ENCODE measurements at regions not wholly inside any gene's neighbourhood (a gene's known extent, or its start where the extent isn't known, plus 50 kb on each side); places are given as distances from the start of the nearest gene placed in this dataset.

- Histone ChIP-seq H2BK12ac (ENCODE audit: insufficient read length, low read depth, low read length) (no peak overlapping the region), H3K4me1 (ENCODE audit: insufficient read depth, low read length) (no peaks in the 10 kb centered on the region), H3K4me2 (ENCODE audit: insufficient read depth, insufficient read length, low read length) (no peak overlapping the region), H3K9ac (ENCODE audit: extremely low read depth, insufficient read length, low read length) (no peak overlapping the region), H3K18ac (ENCODE audit: insufficient read length, low read depth, low read length) (no peak overlapping the region), H4K20me1 (ENCODE audit: control insufficient read depth, insufficient read depth, insufficient read length) (no peaks in the 10 kb centered on the region), H3K14ac (ENCODE audit: insufficient read depth, low read length) (no peak overlapping the region), H3K27me3 (ENCODE audit: insufficient read depth, low read length) (no peaks in the 10 kb centered on the region; the same call in 1 of the 2 replicates), H3K56ac (ENCODE audit: insufficient read length, low read depth, low read length) (no peak overlapping the region), H2AK5ac (ENCODE audit: insufficient read length, low read length) (no peak overlapping the region), H3K4ac (ENCODE audit: low read depth, low read length) (no peak overlapping the region), H4K91ac (ENCODE audit: insufficient read length, low read depth, low read length) (no peak overlapping the region), H2BK15ac (ENCODE audit: low read depth, low read length) (no peak overlapping the region), H2AFZ (ENCODE audit: low read length) (no peak overlapping the region), H3K79me2 (ENCODE audit: insufficient read depth, low read length) (no peaks in the 10 kb centered on the region), H3K79me1 (ENCODE audit: insufficient read depth, low read depth, low read length, poor library complexity, severe bottlenecking) (no peaks in the 10 kb centered on the region), H4K5ac (ENCODE audit: insufficient read length, low read depth, low read length) (no peak overlapping the region), H2BK5ac (ENCODE audit: insufficient read length, low read length) (no peak overlapping the region), H3K23me2 (ENCODE audit: insufficient read length, low read depth, low read length, poor library complexity, severe bottlenecking) (no peaks in the 10 kb centered on the region), H3K27ac (ENCODE audit: insufficient read length, low read depth, low read length) (no peak overlapping the region), H3K9me3 (ENCODE audit: control insufficient read depth, low read depth, low read length) (no peaks in the 10 kb centered on the region), H2BK120ac (ENCODE audit: low read depth, low read length, poor library complexity, severe bottlenecking) (no peak overlapping the region), H2BK20ac (ENCODE audit: low read depth, low read length, poor library complexity, severe bottlenecking) (no peak overlapping the region), H4K8ac (replicated peaks; ENCODE audit: insufficient read length, low read depth, low read length) (no peak overlapping the region), H3K23ac (ENCODE audit: insufficient read length, low read depth, low read length) (no peak overlapping the region), H3T11ph (ENCODE audit: low read length) (no peak overlapping the region)
- DNase-seq = no peak
- Mint-ChIP-seq H3K4me3 (no peak overlapping the region), H3K27me3 (ENCODE audit: low read depth) (peaks cover 40% of the 10 kb centered on the region), H3K36me3 (ENCODE audit: insufficient read depth in 1 of 3, low read depth in 3 of 3) (no peaks in the 10 kb centered on the region), H3K27ac (no peak overlapping the region), H3K4me1 (peaks cover 12 to 21% of the 10 kb centered on the region in 2 experiments), H3K9me3 (no peaks in the 10 kb centered on the region; a peak in 1 of 5 replicates)
- no CpG with 5 or more reads among the region's 9 CpGs for WGBS (ENCODE audit: extremely low coverage, insufficient read length, low lambda C conversion rate)
- no peak for TF ChIP-seq CTCF (conservative IDR thresholded peaks at IDR 0.05)
These were observed 598.3 kb downstream of the CCDC171 start for GRCh38 chr9:16150938-16151650.
